Posterior vena cava (tissue), 2 donors: ENCODE measurements at regions not wholly inside any gene's neighbourhood (a gene's known extent, or its start where the extent isn't known, plus 50 kb on each side); places are given as distances from the start of the nearest gene placed in this dataset.

Experiments
- DNase-seq: peaks from one replicate; pipeline ENCODE4 v3.0.0-alpha.2; 2020; ENCODE audit warnings: low spot score
- intact Hi-C, 2 donors: fragments of 100-400 bp; cut with DNase I; formaldehyde crosslinking; loops; one replicate each; pipeline versions ENCODE4 v1.14.1 to v1.14.2; 2022 to 2023
- donor health status: DM: yes; HTN: yes; CAD: no.
- donor health status: DM: yes; HTN: yes; CAD: no.

DNA sequence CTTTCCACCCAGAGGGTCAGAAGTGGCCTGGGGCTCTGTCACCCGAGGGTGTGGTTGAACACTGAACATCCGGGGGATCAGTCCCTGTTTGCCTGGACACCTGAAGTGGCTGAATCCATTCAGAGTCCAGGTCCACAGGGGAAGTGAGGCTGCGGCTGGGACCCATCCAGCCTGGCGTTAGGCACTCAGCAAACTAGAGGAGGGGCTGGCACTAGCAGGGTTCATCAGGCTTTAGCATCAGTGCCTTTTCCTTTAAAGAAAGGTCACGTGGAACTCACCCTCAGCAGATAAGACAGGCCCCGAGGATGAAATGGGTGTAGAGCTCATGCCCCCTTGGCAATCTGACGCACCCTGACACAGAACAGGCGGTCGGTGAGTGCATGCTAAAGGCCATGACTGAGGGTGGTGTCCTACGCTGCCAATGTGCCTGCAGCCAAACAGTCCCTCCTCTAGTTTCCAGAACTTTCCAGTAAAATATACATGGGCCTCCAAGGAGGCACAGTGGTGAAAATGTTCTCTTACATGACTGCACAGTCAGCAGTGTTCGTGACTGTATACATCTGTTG, 72.4 kb upstream of the ARHGEF7 start:
- DNase-seq = no peak
- intact Hi-C loops = loop anchor here in 1 of 2 donors (10.0 kb wide), 1 partner anchor 98 kb away; no protein-coding TSS in a partner anchor

DNA sequence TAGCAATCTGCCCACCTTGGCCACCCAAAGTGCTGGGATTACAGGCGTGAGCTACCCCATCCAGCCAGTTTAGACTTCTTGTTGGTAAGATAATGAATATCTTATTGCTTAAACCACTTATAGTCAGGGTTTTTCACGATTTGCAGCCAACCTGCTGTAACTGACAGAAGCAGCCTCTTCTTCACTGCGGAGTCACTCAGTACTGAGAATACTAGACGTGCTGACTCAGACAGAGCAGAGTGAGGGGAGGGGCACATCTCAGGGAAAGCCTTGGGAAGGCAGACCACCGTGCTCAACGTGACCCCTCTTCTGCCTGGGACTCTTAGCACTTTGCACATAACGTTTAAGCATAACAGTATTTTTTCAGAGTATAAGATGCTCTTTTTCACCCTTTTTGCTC, 74.3 kb upstream of the ARHGEF7 start:
- DNase-seq = no peak
- intact Hi-C loops = loop anchor here in 1 of 2 donors (10.0 kb wide), 1 partner anchor 96 kb away; no protein-coding TSS in a partner anchor

DNA sequence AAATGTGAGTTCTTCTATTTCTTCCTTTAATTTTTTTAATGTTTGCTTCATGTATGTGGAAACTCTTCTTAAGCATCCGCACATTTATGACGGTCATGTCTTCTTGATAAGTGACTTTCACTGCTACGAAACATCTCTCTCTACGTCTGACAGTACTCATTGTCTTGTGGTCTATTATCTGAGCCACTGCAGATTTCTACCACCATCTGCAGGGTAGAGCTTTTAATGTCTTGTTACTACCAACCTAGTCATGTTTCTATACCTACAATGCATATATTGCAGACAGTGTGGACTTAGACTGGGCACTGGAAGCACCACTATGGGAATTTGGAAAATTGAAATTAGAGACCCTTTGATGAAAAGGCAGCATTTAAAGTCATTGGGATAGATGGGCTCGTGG, 75.4 kb upstream of the ARHGEF7 start:
- intact Hi-C loops = loop anchor here (10.0 kb wide), 2 partner anchors 95 to 105 kb away; no protein-coding TSS in a partner anchor
- DNase-seq = no peak

DNA sequence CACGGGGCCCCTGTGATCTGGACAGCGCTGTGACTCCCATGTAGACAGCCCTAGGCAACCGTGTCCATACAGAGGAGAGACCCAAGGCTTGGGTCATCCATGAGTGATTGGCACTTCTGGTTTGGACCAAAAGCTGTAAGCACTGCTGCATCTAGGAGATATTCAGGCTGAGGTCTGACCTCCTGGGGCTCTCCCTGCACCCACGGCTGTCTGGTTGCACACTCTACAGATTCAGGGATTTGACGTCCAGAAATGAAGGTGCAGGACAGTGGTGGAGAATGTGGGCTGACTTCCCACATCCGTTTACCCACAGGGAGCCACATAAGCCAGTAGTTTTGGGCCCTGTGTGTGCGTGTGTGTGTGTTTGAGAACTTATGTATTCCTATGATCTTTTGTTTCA, 76.2 kb upstream of the ARHGEF7 start:
- intact Hi-C loops = loop anchor here in 1 of 2 donors (10.0 kb wide), 1 partner anchor 104 kb away; no protein-coding TSS in a partner anchor
- no peak for DNase-seq

DNA sequence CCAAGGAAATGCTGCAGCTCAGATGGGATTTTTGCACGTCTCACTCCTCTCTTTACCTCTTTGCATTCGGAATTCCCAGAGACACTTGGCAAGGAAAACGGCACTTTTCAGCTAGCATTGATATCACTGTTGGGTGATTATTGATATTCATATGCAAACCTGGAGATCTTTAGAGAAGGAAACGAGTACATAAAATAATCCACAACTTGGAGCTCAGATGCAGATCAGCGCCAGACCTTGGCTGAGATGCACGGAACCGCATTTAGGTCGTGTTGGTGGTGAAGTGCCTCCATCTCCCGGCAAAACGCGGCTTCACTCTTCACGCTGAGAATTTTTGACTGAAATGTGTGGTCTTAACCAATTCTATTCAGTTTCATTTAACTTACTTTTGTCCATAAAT, 77.2 kb upstream of the ARHGEF7 start:
- no peak for DNase-seq
- intact Hi-C loops = loop anchor here in 1 of 2 donors (10.0 kb wide), 1 partner anchor 103 kb away; no protein-coding TSS in a partner anchor

DNA sequence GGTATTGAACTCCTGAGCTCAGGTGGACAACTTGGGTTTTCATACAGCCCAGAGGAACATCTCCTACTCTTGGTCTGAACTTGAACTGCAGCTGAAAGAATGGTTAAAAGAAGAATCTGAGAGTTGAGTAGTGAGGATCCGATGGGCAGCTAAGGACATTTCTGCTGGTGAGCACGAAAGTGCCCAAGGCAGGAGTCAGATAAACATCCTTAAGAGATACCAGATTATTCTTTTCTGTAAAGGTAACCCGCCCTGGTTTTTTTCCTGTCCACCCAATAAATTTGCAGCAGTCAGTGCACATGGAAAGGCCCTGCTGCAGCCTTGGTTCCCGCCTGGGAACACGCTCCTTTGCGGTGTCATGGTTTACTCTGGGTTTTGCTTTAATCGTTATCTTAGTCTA, 78.4 kb upstream of the ARHGEF7 start:
- intact Hi-C loops = loop anchor here in 1 of 2 donors (10.0 kb wide), 1 partner anchor 102 kb away; no protein-coding TSS in a partner anchor
- no peak for DNase-seq

DNA sequence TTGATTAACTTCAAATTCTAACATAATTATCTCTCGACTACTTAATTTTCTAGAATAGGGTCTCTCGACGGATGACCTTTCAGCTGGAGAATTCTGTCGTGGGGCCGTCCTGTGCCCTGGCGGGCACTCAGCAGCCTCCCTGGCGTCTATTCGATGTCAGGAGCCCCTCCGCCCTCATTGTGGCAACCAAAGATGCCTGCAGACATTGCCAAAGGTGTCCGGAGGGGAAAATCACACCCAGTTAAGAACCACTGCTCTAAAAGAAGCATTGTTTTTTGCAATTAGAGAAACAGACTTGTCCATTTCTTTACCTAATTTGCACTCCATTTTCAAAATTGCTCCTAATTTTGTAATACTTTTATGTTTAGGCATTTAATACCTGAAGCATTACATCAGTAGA, 79.2 kb upstream of the ARHGEF7 start:
- DNase-seq = no peak
- intact Hi-C loops = loop anchor here in 1 of 2 donors (10.0 kb wide), 1 partner anchor 101 kb away; no protein-coding TSS in a partner anchor

DNA sequence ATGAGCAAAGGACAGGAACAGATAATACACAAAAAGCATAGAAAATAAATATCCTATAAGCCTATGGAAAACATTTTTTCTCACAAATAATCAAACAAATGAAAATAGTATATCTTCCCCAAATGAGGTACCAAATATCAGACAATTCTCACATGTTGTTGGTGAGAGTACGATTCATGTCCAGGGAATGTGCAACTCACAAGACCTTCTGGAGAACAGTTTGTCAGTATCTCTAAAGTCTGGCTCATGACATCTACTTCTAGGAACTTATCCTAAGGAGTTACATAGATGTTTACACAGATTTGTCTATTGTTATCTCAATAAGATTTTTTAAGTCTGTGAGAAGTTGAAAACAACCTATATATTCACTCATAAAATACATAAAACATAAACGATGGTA, 80.3 kb upstream of the ARHGEF7 start:
- no peak for DNase-seq
- intact Hi-C loops = loop anchor here in 1 of 2 donors (10.0 kb wide), 1 partner anchor 100 kb away; no protein-coding TSS in a partner anchor

DNA sequence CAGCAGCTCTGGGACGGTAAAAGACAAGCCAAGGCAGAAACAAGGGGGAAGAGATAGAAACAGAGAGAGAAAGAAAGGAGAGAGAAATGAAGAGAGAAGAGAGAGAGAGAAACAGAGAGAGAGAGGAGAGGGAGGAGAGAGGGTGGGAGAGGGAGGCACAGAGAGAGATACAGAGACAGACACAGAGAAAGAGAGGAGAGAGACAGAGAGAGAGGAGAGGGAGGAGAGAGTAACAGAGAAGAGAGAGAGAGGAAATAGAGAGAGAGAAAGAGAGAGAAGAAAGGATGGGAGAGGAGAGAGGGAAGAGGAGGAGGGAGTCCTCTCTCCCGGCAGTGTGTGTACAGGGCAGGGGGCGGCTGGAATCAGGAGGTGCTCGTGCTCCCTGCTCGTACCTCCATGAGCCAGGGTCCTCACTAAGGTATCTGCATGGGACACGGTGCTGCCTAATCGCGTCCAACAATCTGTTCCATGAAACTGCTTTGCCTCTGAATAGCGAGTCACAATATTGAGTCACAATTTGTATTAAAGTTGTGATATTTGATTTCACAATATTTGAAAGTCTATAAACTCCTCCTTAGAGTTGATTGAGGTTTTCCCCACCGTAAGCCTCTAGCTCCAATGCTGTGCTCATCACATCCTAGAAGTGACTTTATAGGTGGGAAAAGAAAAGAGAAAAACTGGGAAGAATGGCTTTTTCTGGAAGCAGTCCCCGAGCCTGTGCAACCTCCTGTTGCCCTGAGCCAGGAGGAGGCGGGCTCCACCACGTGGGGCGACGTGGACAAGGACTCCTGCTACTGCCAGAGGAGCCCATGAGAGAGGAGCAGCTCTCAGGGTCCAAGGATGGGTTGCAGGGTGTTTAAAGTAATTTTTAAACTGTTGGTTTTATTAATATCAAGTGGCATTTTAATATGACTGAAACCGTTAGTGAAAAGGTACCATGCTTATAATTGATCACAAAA, 81.7 kb upstream of the ARHGEF7 start:
- no peak for DNase-seq
- intact Hi-C loops = loop anchor here in 1 of 2 donors (10.0 kb wide), 1 partner anchor 99 kb away; no protein-coding TSS in a partner anchor

DNA sequence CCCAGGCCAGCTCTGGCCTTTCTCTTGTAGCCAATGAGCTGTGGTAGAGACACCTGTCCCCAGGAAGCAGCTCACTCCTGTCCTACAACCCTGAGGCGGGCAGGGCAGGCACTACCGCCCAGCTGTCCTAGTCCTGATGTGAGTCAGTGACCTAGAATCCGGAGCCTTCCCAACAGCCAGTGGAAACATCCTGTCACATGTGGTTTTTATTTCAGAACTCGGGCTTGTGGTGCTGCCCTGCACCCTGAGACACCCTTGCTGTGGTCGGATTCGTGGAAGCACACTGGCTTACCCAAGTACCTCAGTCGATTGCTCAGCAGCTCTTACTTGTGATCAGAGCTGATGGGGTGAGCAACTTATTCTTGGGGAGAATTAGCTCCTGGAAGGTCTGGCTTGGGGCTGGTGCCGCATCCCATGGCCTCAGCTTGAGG, 83.6 kb upstream of the ARHGEF7 start:
- intact Hi-C loops = loop anchor here in 1 of 2 donors (10.0 kb wide), 1 partner anchor 97 kb away; no protein-coding TSS in a partner anchor
- DNase-seq = no peak

DNA sequence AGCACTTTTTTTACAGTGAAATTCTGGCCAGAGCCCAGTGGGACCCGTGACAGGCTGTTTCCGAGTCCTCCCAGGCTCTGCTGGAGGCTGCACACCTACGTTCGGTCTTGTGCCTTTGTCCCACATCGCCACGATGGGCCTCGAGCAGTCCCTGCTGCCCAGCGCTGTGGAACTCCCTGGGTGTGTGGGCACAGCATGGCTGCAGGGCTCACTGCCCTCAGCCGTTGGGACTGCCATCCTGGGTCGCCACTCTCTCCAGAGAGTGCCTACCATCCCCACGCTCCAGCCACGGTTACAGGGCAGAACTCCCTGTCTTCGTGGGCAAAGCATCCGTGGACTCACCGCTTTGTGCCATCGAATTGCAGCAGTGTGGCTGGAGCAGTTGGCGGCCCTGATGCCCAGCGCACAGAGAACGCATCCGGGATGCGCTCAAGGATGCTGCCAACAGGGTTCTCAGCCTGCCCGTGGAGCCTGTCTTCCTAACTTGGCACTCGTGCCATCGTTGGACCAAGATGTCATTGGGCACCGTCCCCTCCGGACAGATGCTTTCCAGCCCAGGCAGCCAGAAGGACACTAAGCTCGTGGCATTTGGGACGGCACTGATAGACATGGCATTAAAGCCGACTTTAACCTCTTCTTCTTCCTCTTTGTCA, 85.0 kb upstream of the ARHGEF7 start:
- no peak for DNase-seq
- intact Hi-C loops = loop anchor here in 1 of 2 donors (10.0 kb wide), 1 partner anchor 95 kb away; no protein-coding TSS in a partner anchor

DNA sequence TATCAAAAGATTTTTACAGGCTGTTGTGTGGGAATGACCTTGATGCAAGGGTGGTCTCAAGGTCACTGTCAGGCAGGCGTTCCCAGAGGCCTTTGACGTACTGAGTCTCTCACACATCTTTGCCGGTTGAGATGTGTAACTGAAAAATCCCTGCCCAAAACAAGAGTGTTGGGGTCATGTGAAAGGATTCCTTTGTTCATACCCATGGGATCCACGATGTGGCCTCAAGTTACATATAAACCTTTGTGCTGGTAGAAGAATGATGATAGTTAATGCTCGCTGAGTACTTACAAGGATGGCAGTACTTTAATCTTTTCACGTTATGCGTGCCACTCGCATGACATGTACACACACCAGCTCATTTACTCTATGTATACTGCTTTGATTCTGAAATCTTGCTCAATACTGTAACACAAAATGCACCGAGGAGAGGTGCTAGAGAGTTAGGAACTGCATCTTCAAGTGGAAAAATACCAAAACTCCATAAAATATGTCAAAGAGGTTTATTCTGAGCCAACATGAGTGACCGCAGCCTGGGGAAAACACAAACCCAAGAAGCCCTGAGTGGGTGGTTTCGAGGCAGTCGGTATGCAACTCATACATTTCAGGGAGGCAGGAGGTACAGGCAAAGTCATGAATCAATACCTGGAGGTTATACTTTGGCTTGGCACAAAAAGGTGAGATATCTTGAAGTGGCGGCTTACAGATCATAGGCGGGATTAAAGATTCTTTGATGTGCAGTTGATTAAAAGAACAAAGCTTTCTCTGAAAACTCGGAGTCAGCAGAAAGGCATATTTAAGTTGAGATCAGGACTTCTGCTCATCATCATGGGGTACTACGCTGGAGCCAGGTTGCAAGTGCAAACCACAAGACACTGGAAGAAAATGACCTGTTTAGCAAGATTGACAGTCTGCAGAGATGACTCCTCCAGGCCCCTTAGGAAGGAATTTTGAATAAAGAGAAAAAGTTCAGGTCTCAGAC, 87.4 kb upstream of the ARHGEF7 start:
- intact Hi-C loops = no loop called here

DNA sequence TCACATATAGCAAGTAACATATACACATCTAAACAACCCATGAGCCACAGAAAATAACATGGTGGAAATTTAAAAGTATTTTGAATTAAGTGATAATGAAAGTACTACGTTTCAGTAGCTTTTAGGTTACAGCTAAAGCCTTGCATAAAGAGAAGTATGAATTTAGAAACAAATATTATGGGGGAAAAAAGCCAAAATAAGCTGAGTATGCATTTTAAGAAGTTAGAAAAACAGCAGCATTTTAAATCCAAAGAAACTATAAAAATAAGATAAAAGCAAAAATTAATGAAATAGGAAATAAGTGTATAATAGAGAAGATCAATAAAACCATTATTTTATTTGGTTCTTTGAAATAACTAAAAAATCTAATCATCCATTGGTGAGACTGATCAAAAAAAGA, 89.8 kb upstream of the ARHGEF7 start:
- no peak for DNase-seq
- intact Hi-C loops = no loop called here

More for the DNA sequence above, 87.4 kb upstream of the ARHGEF7 start:
- no peak for DNase-seq

DNA sequence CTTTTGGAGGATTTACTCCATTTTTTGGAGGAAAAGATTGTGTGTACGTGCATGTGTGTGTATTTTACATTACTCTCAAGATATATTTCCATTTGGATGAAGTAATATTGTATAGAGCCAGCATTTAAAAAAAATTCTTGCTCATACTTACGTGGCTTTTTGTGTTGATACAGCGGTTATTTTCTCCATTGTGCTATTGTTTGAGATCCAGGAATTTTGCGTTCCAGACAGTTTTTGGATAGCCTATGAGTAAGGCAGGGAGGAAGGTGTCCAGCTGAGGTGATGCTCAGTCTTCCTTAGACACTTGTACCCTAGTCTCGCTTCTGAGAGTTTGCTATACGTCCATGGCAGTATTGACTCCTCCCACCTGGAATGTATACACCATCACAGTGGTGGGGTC, 92.2 kb upstream of the ARHGEF7 start:
- intact Hi-C loops = no loop called here
- DNase-seq = no peak

DNA sequence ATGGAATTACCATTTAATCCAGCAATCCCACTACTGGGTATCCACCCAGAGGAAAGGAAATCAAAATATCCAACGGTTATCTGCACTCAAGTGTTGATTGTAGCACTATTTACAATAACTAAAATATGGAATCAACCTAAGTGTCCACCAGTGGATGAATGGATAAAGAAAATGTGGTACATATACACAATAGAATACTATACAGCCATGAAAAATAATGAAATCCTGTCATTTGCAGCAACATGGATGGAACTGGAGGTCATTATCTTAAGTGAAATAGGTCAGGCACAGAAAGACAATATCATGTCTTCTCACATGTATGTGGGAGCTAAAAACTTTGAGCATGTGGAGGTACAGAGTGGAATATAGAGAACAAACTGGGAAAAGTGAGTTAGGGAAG, 92.9 kb upstream of the ARHGEF7 start:
- no peak for DNase-seq
- intact Hi-C loops = no loop called here

DNA sequence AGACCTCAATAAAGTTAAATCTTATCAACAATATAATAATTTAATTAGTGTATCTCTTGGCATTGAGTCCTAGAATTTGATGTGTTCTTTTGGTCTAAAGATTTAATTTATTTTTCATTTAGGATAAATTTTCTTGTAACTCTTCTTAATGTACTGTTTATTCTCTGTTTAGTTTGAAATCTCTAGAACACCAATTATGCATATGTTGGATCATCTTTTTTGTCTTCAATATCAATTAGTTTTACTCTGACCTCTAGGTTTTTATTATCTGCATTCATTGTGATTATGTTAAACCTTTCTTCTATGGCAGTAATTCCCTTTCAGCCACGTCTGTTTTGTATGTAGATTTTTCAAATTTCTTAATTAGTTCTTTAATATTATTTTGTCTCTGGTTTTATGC, 93.8 kb upstream of the ARHGEF7 start:
- DNase-seq = no peak
- intact Hi-C loops = no loop called here

DNA sequence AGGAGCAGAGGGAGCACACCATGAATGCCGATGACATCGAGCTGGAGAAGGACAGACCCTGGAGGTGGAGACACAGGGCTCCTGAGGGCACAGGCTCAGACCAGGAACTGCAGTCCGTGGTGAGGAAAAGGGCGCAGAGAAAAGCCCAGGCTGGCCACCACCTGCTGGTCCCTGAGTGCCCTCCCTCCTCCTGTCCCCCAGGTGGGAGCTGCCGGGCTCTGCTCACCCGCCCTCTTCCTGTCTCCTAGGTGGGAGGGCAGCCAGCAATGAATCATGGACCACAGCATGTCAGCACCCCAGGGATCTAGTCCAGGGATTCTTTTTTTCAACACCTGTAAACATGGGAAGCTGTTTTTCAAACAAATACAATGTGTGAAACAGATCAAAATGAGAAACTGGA, 94.6 kb upstream of the ARHGEF7 start:
- intact Hi-C loops = no loop called here
- no peak for DNase-seq

DNA sequence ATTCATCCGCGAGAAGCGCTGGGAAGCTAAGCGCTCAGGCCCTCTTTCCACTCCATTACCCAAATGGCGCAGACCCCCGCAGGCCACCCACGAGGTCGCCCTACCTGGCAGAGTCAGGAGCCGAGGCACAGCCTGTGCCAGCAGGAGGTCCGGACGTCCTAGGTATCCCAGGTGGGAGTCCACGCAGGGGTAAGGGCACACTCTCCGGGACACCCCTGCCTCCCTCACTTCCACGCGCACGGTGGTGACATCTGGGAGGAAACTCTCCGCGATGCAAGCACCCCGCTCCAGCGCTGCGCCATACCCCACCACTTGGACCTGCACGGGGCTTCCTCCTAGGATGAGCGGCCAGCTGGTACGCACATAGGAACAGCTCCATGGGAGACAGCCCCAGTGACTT, 95.1 kb upstream of the ARHGEF7 start:
- intact Hi-C loops = no loop called here
- no peak for DNase-seq
